ENCODE measurements at regions not wholly inside any gene's neighbourhood (a gene's known extent, or its start where the extent isn't known, plus 50 kb on each side); places are given as distances from the start of the nearest gene placed in this dataset.
"Not testable (repeated sequence)": the region's sequence is repeated elsewhere in the genome, so short reads cannot be mapped to it uniquely, and the experiment has no call there.

DNA sequence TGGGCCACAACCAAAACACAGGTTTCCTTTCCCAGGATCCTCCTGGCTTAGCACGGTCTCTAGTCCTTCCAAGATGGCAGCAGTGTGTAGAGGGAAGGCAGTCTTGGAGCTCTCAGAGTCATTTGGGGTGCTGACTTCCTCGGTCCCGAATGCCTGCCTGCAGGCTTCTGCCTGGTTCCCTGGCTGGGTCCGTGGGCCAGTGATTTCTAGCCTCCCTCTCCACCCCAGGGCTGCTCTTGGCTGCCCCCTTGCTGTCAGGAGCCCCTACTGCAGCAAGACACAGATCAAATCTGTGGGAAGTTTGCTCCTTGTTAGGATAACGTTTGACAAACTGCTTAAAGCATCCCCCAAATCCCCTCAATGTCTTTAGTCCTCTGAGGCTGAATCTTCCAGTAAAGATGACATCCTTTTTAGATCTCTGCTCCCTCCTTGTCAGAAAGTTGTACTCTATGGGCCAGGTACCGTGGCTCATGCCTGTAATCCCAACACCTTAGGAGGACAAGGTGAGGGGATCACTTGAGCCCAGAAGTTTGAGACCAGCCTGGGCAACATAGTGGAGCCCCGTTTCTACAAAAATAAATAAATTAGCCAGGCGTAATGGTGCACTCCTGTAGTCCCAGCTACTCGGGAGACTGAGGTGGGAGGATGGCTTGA lies 272.5 kb downstream of the RRAGC start:
- DNase-seq (ENCODE audit: low spot score in 2 of 2) = no peak
- no peak overlapping the region for H3K4me3 ChIP-seq
- TF ChIP-seq POLR2AphosphoS5 (IDR thresholded peaks at IDR 0.05) (no peak), POLR2A (IDR thresholded peaks at IDR 0.05) (no peak)
- TF ChIP-seq, protein P1, sequence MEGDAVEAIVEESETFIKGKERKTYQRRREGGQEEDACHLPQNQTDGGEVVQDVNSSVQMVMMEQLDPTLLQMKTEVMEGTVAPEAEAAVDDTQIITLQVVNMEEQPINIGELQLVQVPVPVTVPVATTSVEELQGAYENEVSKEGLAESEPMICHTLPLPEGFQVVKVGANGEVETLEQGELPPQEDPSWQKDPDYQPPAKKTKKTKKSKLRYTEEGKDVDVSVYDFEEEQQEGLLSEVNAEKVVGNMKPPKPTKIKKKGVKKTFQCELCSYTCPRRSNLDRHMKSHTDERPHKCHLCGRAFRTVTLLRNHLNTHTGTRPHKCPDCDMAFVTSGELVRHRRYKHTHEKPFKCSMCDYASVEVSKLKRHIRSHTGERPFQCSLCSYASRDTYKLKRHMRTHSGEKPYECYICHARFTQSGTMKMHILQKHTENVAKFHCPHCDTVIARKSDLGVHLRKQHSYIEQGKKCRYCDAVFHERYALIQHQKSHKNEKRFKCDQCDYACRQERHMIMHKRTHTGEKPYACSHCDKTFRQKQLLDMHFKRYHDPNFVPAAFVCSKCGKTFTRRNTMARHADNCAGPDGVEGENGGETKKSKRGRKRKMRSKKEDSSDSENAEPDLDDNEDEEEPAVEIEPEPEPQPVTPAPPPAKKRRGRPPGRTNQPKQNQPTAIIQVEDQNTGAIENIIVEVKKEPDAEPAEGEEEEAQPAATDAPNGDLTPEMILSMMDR (IDR thresholded peaks at IDR 0.05) = peak in 2 of 3 donors; percentile 45 to 47
- no peaks in the 10 kb centered on the region for H3K36me3 ChIP-seq
- H3K9me3 ChIP-seq = no peaks in the 10 kb centered on the region
- no peak overlapping the region for H3K27ac ChIP-seq
- no peaks in the 10 kb centered on the region for H3K27me3 ChIP-seq
- no peaks in the 10 kb centered on the region for H3K4me1 ChIP-seq
- intact Hi-C loops (cut with DNase I; ENCODE audit: low total_unique reads) = loop anchor here (10.0 kb wide), 1 partner anchor 292 kb away; no protein-coding TSS in a partner anchor

- DNase-seq (ENCODE audit: low spot score in 2 of 2) = no peak
- H3K27me3 ChIP-seq = no peaks in the 10 kb centered on the region
- intact Hi-C loops (cut with DNase I; ENCODE audit: low total_unique reads) = loop anchor here (10.0 kb wide), 1 partner anchor 291 kb away; no protein-coding TSS in a partner anchor
- no peak overlapping the region for H3K27ac ChIP-seq
- H3K36me3 ChIP-seq = no peaks in the 10 kb centered on the region
- TF ChIP-seq POLR2AphosphoS5 (IDR thresholded peaks at IDR 0.05) (no peak), POLR2A (IDR thresholded peaks at IDR 0.05) (no peak)
- TF ChIP-seq, protein P1 (IDR thresholded peaks at IDR 0.05) = no peak
- no peak overlapping the region for H3K4me3 ChIP-seq
- no peaks in the 10 kb centered on the region for H3K9me3 ChIP-seq
- no peaks in the 10 kb centered on the region for H3K4me1 ChIP-seq
Observed at GRCh38 chr1:38585971-38586370, 273.6 kb downstream of the RRAGC start.

DNA sequence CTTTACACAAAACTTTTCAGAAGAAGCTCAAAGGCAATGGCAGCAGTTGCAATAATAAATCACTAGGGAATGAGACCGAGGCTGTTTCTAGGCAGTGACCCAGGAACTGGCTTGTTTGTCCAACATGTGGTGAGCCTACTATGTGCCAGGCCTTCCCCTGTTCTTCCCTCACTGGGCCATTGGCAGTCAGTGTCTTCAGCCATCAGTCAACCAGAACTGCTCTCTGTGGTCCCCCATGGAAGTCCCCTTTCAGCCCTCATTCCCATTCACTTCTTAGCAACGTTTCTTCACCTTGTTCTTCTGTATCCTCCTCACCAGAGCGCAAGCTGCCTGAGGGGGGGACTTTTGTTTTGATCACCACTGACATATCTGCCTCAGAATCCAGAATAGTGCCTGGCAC lies 274.1 kb downstream of the RRAGC start:
- H3K4me3 ChIP-seq = no peak overlapping the region
- no peaks in the 10 kb centered on the region for H3K4me1 ChIP-seq
- TF ChIP-seq, protein P1 (IDR thresholded peaks at IDR 0.05) = no peak
- TF ChIP-seq POLR2AphosphoS5 (IDR thresholded peaks at IDR 0.05) (no peak), POLR2A (IDR thresholded peaks at IDR 0.05) (no peak)
- no peaks in the 10 kb centered on the region for H3K36me3 ChIP-seq
- H3K27me3 ChIP-seq = no peaks in the 10 kb centered on the region
- intact Hi-C loops (cut with DNase I; ENCODE audit: low total_unique reads) = loop anchor here (10.0 kb wide), 1 partner anchor 291 kb away; no protein-coding TSS in a partner anchor
- no peak for DNase-seq (ENCODE audit: low spot score in 2 of 2)
- no peaks in the 10 kb centered on the region for H3K9me3 ChIP-seq
- H3K27ac ChIP-seq = no peak overlapping the region

GRCh38 chr1:38584448-38585355 lies 274.9 kb downstream of the RRAGC start:
- H3K4me3 ChIP-seq = no peak overlapping the region
- no peaks in the 10 kb centered on the region for H3K36me3 ChIP-seq
- intact Hi-C loops (cut with DNase I; ENCODE audit: low total_unique reads) = loop anchor here (10.0 kb wide), 1 partner anchor 290 kb away; no protein-coding TSS in a partner anchor
- H3K4me1 ChIP-seq = no peaks in the 10 kb centered on the region
- no peak for TF ChIP-seq POLR2AphosphoS5 (IDR thresholded peaks at IDR 0.05)
- TF ChIP-seq POLR2A (IDR thresholded peaks at IDR 0.05) = no peak
- TF ChIP-seq, protein P1 (IDR thresholded peaks at IDR 0.05) = no peak
- no peaks in the 10 kb centered on the region for H3K9me3 ChIP-seq
- no peak for DNase-seq (ENCODE audit: low spot score in 2 of 2)
- no peaks in the 10 kb centered on the region for H3K27me3 ChIP-seq
- no peak overlapping the region for H3K27ac ChIP-seq

DNA sequence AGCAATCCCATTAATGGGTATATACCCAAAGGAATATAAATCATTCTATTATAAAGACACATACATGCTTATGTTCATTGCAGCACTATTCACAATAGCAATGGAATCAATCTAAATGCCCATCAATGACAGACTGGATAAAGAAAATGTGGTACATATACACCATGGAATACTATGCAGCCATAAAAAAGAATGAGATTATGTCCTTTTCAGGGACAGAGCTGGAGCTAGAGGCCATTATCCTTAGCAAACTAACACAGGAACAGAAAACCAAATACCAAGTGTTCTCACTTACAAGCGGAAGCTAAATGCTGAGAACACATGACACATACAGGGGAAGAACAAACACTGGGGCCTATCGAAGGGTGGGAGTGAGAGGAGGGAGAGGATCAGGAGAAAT lies 276.3 kb downstream of the RRAGC start:
- H3K27ac ChIP-seq; H3K36me3 ChIP-seq; H3K9me3 ChIP-seq; H3K4me3 ChIP-seq; DNase-seq (ENCODE audit: low spot score in 2 of 2); H3K4me1 ChIP-seq: not testable (repeated sequence)
- H3K27me3 ChIP-seq = peaks cover 3 to 12% of the 10 kb centered on the region in 2 donors
- intact Hi-C loops (cut with DNase I; ENCODE audit: low total_unique reads) = loop anchor here (10.0 kb wide), 1 partner anchor 288 kb away; no protein-coding TSS in a partner anchor

All from breast epithelium (tissue), 4 donors.